ENCODE measurements at regions not wholly inside any gene's neighbourhood (a gene's known extent, or its start where the extent isn't known, plus 50 kb on each side); places are given as distances from the start of the nearest gene placed in this dataset.

- DNase-seq (ENCODE audit: low read depth), result no peak
- no peak overlapping the region for H3K4me3 ChIP-seq (ENCODE audit: control insufficient read depth, low read depth, low read length)
- TF ChIP-seq, protein P1, sequence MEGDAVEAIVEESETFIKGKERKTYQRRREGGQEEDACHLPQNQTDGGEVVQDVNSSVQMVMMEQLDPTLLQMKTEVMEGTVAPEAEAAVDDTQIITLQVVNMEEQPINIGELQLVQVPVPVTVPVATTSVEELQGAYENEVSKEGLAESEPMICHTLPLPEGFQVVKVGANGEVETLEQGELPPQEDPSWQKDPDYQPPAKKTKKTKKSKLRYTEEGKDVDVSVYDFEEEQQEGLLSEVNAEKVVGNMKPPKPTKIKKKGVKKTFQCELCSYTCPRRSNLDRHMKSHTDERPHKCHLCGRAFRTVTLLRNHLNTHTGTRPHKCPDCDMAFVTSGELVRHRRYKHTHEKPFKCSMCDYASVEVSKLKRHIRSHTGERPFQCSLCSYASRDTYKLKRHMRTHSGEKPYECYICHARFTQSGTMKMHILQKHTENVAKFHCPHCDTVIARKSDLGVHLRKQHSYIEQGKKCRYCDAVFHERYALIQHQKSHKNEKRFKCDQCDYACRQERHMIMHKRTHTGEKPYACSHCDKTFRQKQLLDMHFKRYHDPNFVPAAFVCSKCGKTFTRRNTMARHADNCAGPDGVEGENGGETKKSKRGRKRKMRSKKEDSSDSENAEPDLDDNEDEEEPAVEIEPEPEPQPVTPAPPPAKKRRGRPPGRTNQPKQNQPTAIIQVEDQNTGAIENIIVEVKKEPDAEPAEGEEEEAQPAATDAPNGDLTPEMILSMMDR (IDR thresholded peaks at IDR 0.05; ENCODE audit: control insufficient read depth, insufficient read depth, low read depth, low read length, missing control alignments), result no peak
Observed at GRCh38 chr12:63318933-63319332, 167.9 kb upstream of the AVPR1A start.

- DNase-seq (ENCODE audit: low read depth), result no peak
- TF ChIP-seq, protein P1 (IDR thresholded peaks at IDR 0.05; ENCODE audit: control insufficient read depth, insufficient read depth, low read depth, low read length, missing control alignments), result no peak
- H3K4me3 ChIP-seq (ENCODE audit: control insufficient read depth, low read depth, low read length), result no peak overlapping the region
Observed at GRCh38 chr12:63318313-63318712, 167.3 kb upstream of the AVPR1A start.

GRCh38 chr12:63317880-63318279 is 166.9 kb upstream of the AVPR1A start:
- TF ChIP-seq, protein P1 (IDR thresholded peaks at IDR 0.05; ENCODE audit: control insufficient read depth, insufficient read depth, low read depth, low read length, missing control alignments), result no peak
- H3K4me3 ChIP-seq (ENCODE audit: control insufficient read depth, low read depth, low read length), result no peak overlapping the region
- no peak for DNase-seq (ENCODE audit: low read depth)

- TF ChIP-seq, protein P1 (IDR thresholded peaks at IDR 0.05; ENCODE audit: control insufficient read depth, insufficient read depth, low read depth, low read length, missing control alignments), result no peak
- H3K4me3 ChIP-seq (ENCODE audit: control insufficient read depth, low read depth, low read length), result no peak overlapping the region
Observed at GRCh38 chr12:63317286-63317846, 166.4 kb upstream of the AVPR1A start.

DNA sequence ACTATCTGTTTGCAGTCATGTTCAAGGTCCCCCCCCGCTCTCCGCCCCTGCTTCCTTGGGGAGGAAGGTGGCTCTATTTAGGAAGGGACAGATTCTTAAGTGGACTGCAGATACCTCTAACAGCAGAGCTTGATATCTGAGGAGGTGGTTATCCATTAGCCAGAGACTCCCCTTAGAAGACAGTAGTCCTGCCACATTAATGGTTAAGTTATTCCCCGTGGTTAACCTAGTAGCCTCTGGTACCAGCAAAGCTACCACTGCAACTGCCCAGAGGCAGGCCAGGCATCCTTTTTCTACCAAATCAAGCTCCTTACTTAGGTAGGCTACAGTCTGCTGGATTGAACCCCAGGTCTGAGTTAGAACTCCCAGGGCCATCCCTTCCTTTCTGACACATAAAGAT is 162.1 kb upstream of the AVPR1A start:
- no peak for DNase-seq (ENCODE audit: low read depth)
- H3K4me3 ChIP-seq (ENCODE audit: control insufficient read depth, low read depth, low read length), result no peak overlapping the region
- TF ChIP-seq, protein P1 (IDR thresholded peaks at IDR 0.05; ENCODE audit: control insufficient read depth, insufficient read depth, low read depth, low read length, missing control alignments), result no peak

More at GRCh38 chr12:63317286-63317846, 166.4 kb upstream of the AVPR1A start:
- DNase-seq (ENCODE audit: low read depth), result no peak

DNA sequence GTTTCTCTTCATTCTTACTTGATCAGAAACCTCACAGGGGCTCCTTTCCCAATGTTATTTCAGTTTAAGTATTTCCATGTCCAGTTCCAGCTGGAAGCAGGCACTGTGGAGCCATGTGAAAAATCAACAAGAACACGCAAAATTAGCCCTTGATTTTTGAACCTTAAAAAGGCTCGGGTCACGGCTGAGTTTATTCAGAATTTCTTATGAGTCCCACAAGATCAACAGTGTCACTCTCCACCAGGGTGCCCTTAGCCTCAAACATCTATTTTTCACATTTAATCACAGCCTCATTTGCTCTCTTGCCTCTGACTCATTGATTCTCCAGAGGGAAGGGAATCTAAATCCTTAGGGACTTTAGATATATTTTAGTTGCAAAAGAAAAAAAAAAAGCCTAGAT is 157.7 kb upstream of the AVPR1A start:
- H3K4me3 ChIP-seq (ENCODE audit: control insufficient read depth, low read depth, low read length), result no peak overlapping the region
- TF ChIP-seq, protein P1 (IDR thresholded peaks at IDR 0.05; ENCODE audit: control insufficient read depth, insufficient read depth, low read depth, low read length, missing control alignments), result no peak
- no peak for DNase-seq (ENCODE audit: low read depth)

DNA sequence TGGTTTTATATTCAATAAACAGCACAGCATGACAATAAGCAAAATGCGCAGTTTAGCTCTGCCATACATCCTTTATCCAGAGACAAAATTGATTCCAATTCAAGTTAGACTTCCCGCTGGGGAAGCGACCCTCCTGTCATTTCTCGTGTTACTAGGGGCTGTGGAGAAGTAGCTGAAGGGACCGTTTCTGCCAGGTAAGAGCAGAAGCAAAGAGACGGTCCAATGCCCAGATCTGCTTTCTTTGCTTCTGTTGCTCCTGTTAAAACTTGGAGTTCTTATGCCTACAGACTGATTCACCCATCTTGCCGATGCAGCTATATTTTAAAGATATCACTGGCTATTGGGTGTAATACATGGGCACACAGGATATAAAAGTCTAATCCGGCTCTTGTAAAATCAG is 156.8 kb upstream of the AVPR1A start:
- DNase-seq (ENCODE audit: low read depth), result no peak
- no peak overlapping the region for H3K4me3 ChIP-seq (ENCODE audit: control insufficient read depth, low read depth, low read length)
- TF ChIP-seq, protein P1 (IDR thresholded peaks at IDR 0.05; ENCODE audit: control insufficient read depth, insufficient read depth, low read depth, low read length, missing control alignments), result no peak
